ENCODE measurements at regions not wholly inside any gene's neighbourhood (a gene's known extent, or its start where the extent isn't known, plus 50 kb on each side); places are given as distances from the start of the nearest gene placed in this dataset.

GRCh38 chr2:118535171-118535817, 312.2 kb downstream of the EN1 start:
- Histone ChIP-seq H3K9me3 (ENCODE audit: low read length) (no peaks in the 10 kb centered on the region), H3K4me1 (ENCODE audit: low read length) (no peaks in the 10 kb centered on the region), H3K27ac (ENCODE audit: low read length) (no peak overlapping the region), H3K9me2 (replicated peaks; ENCODE audit: insufficient read depth, low read length) (no peaks in the 10 kb centered on the region), H3K36me3 (ENCODE audit: insufficient read depth, low read length) (no peaks in the 10 kb centered on the region), H3K79me2 (ENCODE audit: low read length) (no peaks in the 10 kb centered on the region), H4K20me1 (ENCODE audit: insufficient read depth, low read depth, low read length) (no peaks in the 10 kb centered on the region), H3K27me3 (ENCODE audit: low read length) (no peaks in the 10 kb centered on the region), H3K9ac (ENCODE audit: low read length) (no peak overlapping the region), H2AFZ (ENCODE audit: low read length) (no peak overlapping the region), H3K4me2 (ENCODE audit: low read depth, low read length, poor library complexity, severe bottlenecking) (no peak overlapping the region), H3K4me3 (ENCODE audit: low read length) (no peak overlapping the region)
- no peak for DNase-seq

GRCh38 chr2:118530976-118531375, 316.5 kb downstream of the EN1 start:
- H3K9me2 ChIP-seq (replicated peaks; ENCODE audit: insufficient read depth, low read length), result no peaks in the 10 kb centered on the region
- no peaks in the 10 kb centered on the region for H3K36me3 ChIP-seq (ENCODE audit: insufficient read depth, low read length)
- no peaks in the 10 kb centered on the region for H3K9me3 ChIP-seq (ENCODE audit: low read length)
- H3K4me2 ChIP-seq (ENCODE audit: low read depth, low read length, poor library complexity, severe bottlenecking), result no peak overlapping the region
- H3K4me3 ChIP-seq (ENCODE audit: low read length), result no peak overlapping the region
- H3K27ac ChIP-seq (ENCODE audit: low read length), result no peak overlapping the region
- H2AFZ ChIP-seq (ENCODE audit: low read length), result no peak overlapping the region
- DNase-seq, result no peak
- H4K20me1 ChIP-seq (ENCODE audit: insufficient read depth, low read depth, low read length), result no peaks in the 10 kb centered on the region
- no peaks in the 10 kb centered on the region; the same call in 1 of the 2 replicates for H3K4me1 ChIP-seq (ENCODE audit: low read length)
- H3K27me3 ChIP-seq (ENCODE audit: low read length), result no peaks in the 10 kb centered on the region
- no peaks in the 10 kb centered on the region for H3K79me2 ChIP-seq (ENCODE audit: low read length)
- H3K9ac ChIP-seq (ENCODE audit: low read length), result no peak overlapping the region

GRCh38 chr2:118529908-118530599, 317.4 kb downstream of the EN1 start:
- H4K20me1 ChIP-seq (ENCODE audit: insufficient read depth, low read depth, low read length), result no peaks in the 10 kb centered on the region
- DNase-seq, result no peak
- H3K27me3 ChIP-seq (ENCODE audit: low read length), result no peaks in the 10 kb centered on the region
- H3K36me3 ChIP-seq (ENCODE audit: insufficient read depth, low read length), result no peaks in the 10 kb centered on the region
- H3K4me3 ChIP-seq (ENCODE audit: low read length), result no peak overlapping the region
- H3K79me2 ChIP-seq (ENCODE audit: low read length), result no peaks in the 10 kb centered on the region
- H2AFZ ChIP-seq (ENCODE audit: low read length), result no peak overlapping the region
- no peaks in the 10 kb centered on the region for H3K9me3 ChIP-seq (ENCODE audit: low read length)
- peak overlapping the region; percentile 17 for H3K4me2 ChIP-seq (ENCODE audit: low read depth, low read length, poor library complexity, severe bottlenecking)
- no peak overlapping the region for H3K27ac ChIP-seq (ENCODE audit: low read length)
- H3K4me1 ChIP-seq (ENCODE audit: low read length), result no peaks in the 10 kb centered on the region; the same call in 1 of the 2 replicates
- H3K9ac ChIP-seq (ENCODE audit: low read length), result no peak overlapping the region
- H3K9me2 ChIP-seq (replicated peaks; ENCODE audit: insufficient read depth, low read length), result no peaks in the 10 kb centered on the region

GRCh38 chr2:118527571-118527970, 319.9 kb downstream of the EN1 start:
- Histone ChIP-seq H3K9ac (ENCODE audit: low read length) (no peak overlapping the region), H3K79me2 (ENCODE audit: low read length) (no peaks in the 10 kb centered on the region), H4K20me1 (ENCODE audit: insufficient read depth, low read depth, low read length) (no peaks in the 10 kb centered on the region), H3K36me3 (ENCODE audit: insufficient read depth, low read length) (no peaks in the 10 kb centered on the region), H3K9me2 (replicated peaks; ENCODE audit: insufficient read depth, low read length) (no peaks in the 10 kb centered on the region), H2AFZ (ENCODE audit: low read length) (no peak overlapping the region), H3K27ac (ENCODE audit: low read length) (no peak overlapping the region), H3K4me2 (ENCODE audit: low read depth, low read length, poor library complexity, severe bottlenecking) (no peak overlapping the region), H3K4me3 (ENCODE audit: low read length) (no peak overlapping the region), H3K4me1 (ENCODE audit: low read length) (no peaks in the 10 kb centered on the region; the same call in 1 of the 2 replicates), H3K9me3 (ENCODE audit: low read length) (no peaks in the 10 kb centered on the region), H3K27me3 (ENCODE audit: low read length) (no peaks in the 10 kb centered on the region)
- no peak for DNase-seq

- H4K20me1 ChIP-seq (ENCODE audit: insufficient read depth, low read depth, low read length), result no peaks in the 10 kb centered on the region
- DNase-seq, result no peak
- peaks cover 8% of the 10 kb centered on the region; the same call in 1 of the 2 replicates for H3K9me3 ChIP-seq (ENCODE audit: low read length)
- no peaks in the 10 kb centered on the region for H3K36me3 ChIP-seq (ENCODE audit: insufficient read depth, low read length)
- H3K9me2 ChIP-seq (replicated peaks; ENCODE audit: insufficient read depth, low read length), result no peaks in the 10 kb centered on the region
- no peaks in the 10 kb centered on the region; the same call in 1 of the 2 replicates for H3K4me1 ChIP-seq (ENCODE audit: low read length)
- no peak overlapping the region for H3K9ac ChIP-seq (ENCODE audit: low read length)
- H3K4me3 ChIP-seq (ENCODE audit: low read length), result no peak overlapping the region
- no peaks in the 10 kb centered on the region for H3K27me3 ChIP-seq (ENCODE audit: low read length)
- H2AFZ ChIP-seq (ENCODE audit: low read length), result no peak overlapping the region
- no peak overlapping the region for H3K4me2 ChIP-seq (ENCODE audit: low read depth, low read length, poor library complexity, severe bottlenecking)
- H3K79me2 ChIP-seq (ENCODE audit: low read length), result no peaks in the 10 kb centered on the region
- no peak overlapping the region for H3K27ac ChIP-seq (ENCODE audit: low read length)
Measured at GRCh38 chr2:118525346-118525745, 322.1 kb downstream of the EN1 start.

GRCh38 chr2:118524911-118525310, 322.5 kb downstream of the EN1 start:
- no peak overlapping the region for H3K4me3 ChIP-seq (ENCODE audit: low read length)
- no peaks in the 10 kb centered on the region for H3K36me3 ChIP-seq (ENCODE audit: insufficient read depth, low read length)
- no peaks in the 10 kb centered on the region for H3K79me2 ChIP-seq (ENCODE audit: low read length)
- H3K27ac ChIP-seq (ENCODE audit: low read length), result no peak overlapping the region
- no peak overlapping the region for H3K9ac ChIP-seq (ENCODE audit: low read length)
- H4K20me1 ChIP-seq (ENCODE audit: insufficient read depth, low read depth, low read length), result no peaks in the 10 kb centered on the region
- DNase-seq, result no peak
- H3K4me1 ChIP-seq (ENCODE audit: low read length), result no peaks in the 10 kb centered on the region; the same call in 1 of the 2 replicates
- no peak overlapping the region for H2AFZ ChIP-seq (ENCODE audit: low read length)
- H3K9me3 ChIP-seq (ENCODE audit: low read length), result peaks cover 8% of the 10 kb centered on the region; the same call in 1 of the 2 replicates
- no peaks in the 10 kb centered on the region for H3K27me3 ChIP-seq (ENCODE audit: low read length)
- H3K9me2 ChIP-seq (replicated peaks; ENCODE audit: insufficient read depth, low read length), result no peaks in the 10 kb centered on the region
- no peak overlapping the region for H3K4me2 ChIP-seq (ENCODE audit: low read depth, low read length, poor library complexity, severe bottlenecking)

GRCh38 chr2:118523761-118524160, 323.7 kb downstream of the EN1 start:
- no peak overlapping the region for H3K27ac ChIP-seq (ENCODE audit: low read length)
- no peaks in the 10 kb centered on the region for H3K4me1 ChIP-seq (ENCODE audit: low read length)
- no peaks in the 10 kb centered on the region for H3K36me3 ChIP-seq (ENCODE audit: insufficient read depth, low read length)
- no peak overlapping the region for H3K9ac ChIP-seq (ENCODE audit: low read length)
- H3K4me3 ChIP-seq (ENCODE audit: low read length), result no peak overlapping the region
- H3K9me3 ChIP-seq (ENCODE audit: low read length), result peaks cover 17% of the 10 kb centered on the region
- H3K79me2 ChIP-seq (ENCODE audit: low read length), result no peaks in the 10 kb centered on the region
- H3K27me3 ChIP-seq (ENCODE audit: low read length), result no peaks in the 10 kb centered on the region
- no peak overlapping the region for H3K4me2 ChIP-seq (ENCODE audit: low read depth, low read length, poor library complexity, severe bottlenecking)
- DNase-seq, result no peak
- H3K9me2 ChIP-seq (replicated peaks; ENCODE audit: insufficient read depth, low read length), result no peaks in the 10 kb centered on the region
- H4K20me1 ChIP-seq (ENCODE audit: insufficient read depth, low read depth, low read length), result no peaks in the 10 kb centered on the region
- no peak overlapping the region for H2AFZ ChIP-seq (ENCODE audit: low read length)

- Histone ChIP-seq H3K9me3 (ENCODE audit: low read length) (peaks cover 19% of the 10 kb centered on the region), H4K20me1 (ENCODE audit: insufficient read depth, low read depth, low read length) (no peaks in the 10 kb centered on the region), H3K36me3 (ENCODE audit: insufficient read depth, low read length) (no peaks in the 10 kb centered on the region), H3K27me3 (ENCODE audit: low read length) (no peaks in the 10 kb centered on the region), H3K4me2 (ENCODE audit: low read depth, low read length, poor library complexity, severe bottlenecking) (no peak overlapping the region), H3K9me2 (replicated peaks; ENCODE audit: insufficient read depth, low read length) (no peaks in the 10 kb centered on the region), H3K4me1 (ENCODE audit: low read length) (no peaks in the 10 kb centered on the region), H3K4me3 (ENCODE audit: low read length) (no peak overlapping the region), H3K27ac (ENCODE audit: low read length) (no peak overlapping the region), H3K79me2 (ENCODE audit: low read length) (no peaks in the 10 kb centered on the region), H2AFZ (ENCODE audit: low read length) (no peak overlapping the region), H3K9ac (ENCODE audit: low read length) (no peak overlapping the region)
- no peak for DNase-seq
Measured at GRCh38 chr2:118521960-118522359, 325.5 kb downstream of the EN1 start.

Data from Karpas-422 (cell line).